GM10266 (cell line): ENCODE measurements at regions not wholly inside any gene's neighbourhood (a gene's known extent, or its start where the extent isn't known, plus 50 kb on each side); places are given as distances from the start of the nearest gene placed in this dataset.

Experiments
- DNase-seq: peaks from one replicate; pipeline ENCODE4 v3.0.0; 2012; ENCODE audit errors: extremely low spot score
- TF ChIP-seq, protein P1 (sequence below): IDR thresholded peaks from 2 replicates; pipeline ENCODE4 v1.5.1; 2012; ENCODE audit warnings: mild to moderate bottlenecking, low read depth; ENCODE audit not compliant: control insufficient read depth, insufficient read depth; ENCODE audit errors: missing control alignments

DNA sequence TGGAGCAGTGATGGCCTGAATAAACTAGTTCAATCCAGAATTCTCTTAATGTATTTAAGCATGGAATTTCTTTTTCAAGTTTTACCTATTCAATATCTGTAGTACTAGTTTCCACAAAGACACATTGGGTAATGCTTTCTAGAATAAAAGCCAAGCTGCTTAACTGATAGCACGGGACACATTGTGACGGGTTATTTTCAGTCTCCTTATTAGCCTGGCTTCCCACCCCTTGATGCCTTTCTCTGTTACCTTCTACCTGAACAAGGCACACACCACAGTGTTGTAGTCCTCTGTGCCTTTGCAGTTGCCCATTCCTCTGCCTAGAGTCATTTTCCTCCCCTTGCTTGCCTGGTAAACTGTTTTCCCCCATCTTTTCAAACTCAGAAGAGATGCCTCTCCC, 139.1 kb downstream of the HDGFL1 start:
- no peak for DNase-seq
- TF ChIP-seq, protein P1, sequence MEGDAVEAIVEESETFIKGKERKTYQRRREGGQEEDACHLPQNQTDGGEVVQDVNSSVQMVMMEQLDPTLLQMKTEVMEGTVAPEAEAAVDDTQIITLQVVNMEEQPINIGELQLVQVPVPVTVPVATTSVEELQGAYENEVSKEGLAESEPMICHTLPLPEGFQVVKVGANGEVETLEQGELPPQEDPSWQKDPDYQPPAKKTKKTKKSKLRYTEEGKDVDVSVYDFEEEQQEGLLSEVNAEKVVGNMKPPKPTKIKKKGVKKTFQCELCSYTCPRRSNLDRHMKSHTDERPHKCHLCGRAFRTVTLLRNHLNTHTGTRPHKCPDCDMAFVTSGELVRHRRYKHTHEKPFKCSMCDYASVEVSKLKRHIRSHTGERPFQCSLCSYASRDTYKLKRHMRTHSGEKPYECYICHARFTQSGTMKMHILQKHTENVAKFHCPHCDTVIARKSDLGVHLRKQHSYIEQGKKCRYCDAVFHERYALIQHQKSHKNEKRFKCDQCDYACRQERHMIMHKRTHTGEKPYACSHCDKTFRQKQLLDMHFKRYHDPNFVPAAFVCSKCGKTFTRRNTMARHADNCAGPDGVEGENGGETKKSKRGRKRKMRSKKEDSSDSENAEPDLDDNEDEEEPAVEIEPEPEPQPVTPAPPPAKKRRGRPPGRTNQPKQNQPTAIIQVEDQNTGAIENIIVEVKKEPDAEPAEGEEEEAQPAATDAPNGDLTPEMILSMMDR: no peak

DNA sequence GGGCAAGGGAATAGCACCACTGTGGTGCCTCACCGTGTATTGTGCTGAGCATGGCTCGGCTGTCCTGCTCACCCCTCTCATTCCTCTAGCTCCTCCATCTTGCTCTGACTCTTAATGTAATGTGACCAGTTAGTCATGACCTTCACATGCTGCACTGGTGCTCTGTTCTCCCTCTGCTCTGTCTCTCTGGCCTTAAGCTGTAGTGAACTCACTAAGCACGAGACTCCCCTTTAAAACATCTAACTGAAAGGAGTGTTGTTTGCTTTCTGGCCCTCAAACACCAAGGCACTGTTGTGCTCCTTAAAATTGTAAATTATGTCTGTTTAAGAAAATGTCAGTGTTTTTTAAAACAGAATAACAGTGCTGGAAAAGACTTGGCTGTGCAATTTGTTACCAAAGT, 140.4 kb downstream of the HDGFL1 start:
- DNase-seq: no peak
- TF ChIP-seq, protein P1: no peak

DNA sequence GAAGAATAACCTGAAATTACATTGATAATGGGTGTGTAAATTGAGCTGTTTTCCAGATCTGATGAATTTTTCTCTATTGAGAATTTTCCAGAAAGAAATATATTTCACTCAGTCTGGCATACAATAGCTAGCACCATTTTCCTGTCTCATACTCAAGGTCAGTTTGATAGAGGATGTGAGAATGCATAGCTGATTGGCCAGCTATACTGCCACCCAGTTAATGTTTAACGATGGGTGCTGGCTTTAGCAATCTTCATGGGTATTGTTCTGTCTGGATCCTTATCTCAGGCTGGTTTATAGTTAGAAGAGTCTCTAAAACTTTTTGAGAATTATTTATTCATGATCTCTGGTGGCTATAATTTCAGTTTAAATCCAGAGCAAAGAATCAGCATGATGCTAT, 147.4 kb downstream of the HDGFL1 start:
- TF ChIP-seq, protein P1: no peak
- no peak for DNase-seq

DNA sequence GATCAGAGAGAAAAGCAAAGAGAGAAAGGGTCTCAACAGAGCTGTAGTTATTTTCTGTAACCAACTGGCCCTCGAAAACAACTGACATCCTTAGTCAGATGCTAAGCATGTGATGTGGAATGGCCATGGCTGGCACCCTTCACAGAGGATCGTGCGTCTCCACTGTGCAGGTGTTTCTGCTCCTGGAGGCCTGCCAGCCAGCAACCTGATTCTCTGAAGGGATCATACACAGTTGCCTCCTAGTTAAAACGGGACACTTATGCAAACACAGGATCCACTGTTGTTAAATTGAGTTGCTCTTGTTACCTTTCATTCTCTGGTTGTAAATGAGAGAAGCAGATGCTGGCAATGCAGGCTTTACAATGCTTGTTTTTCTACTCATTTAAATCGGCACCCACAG, 148.5 kb downstream of the HDGFL1 start:
- TF ChIP-seq, protein P1: no peak
- DNase-seq: no peak

DNA sequence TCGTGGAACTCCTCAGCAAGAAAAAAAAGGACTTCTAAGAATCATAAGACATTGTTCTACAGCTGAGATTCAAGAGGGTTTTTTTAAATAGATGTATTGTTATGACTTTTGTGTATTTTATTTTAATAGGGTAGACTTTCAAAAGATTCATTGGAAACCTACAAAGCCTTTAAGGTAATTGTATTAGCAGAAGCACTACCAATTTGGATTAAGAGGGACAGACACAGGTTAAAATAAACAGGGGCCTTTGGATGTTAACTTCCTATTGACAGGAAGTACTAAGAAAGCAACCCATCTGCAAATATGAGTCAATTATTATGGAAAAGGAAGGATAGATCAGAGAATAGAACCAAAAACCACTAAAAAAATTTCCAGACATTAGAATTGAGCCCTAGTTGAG, 153.5 kb downstream of the HDGFL1 start:
- TF ChIP-seq, protein P1: no peak
- no peak for DNase-seq

DNA sequence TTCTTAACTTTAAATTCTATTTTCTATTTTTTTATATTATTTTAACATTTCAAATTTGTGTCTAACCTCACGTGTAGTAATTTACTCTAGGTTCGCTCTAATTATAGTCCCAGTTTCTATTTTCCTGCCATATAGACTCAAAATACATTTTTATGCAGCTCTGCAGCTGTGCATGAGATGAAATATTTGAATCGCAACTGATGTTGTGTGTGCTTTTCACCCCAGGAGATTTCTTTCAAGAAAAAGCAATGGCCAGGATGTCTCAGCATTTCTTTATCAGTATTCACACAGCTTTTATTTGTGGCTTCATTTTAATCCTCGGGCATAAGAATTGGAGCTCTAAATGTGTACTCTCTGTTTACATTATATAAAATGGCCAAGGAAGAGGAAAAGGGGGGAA, 157.6 kb downstream of the HDGFL1 start:
- no peak for DNase-seq
- TF ChIP-seq, protein P1: no peak

DNA sequence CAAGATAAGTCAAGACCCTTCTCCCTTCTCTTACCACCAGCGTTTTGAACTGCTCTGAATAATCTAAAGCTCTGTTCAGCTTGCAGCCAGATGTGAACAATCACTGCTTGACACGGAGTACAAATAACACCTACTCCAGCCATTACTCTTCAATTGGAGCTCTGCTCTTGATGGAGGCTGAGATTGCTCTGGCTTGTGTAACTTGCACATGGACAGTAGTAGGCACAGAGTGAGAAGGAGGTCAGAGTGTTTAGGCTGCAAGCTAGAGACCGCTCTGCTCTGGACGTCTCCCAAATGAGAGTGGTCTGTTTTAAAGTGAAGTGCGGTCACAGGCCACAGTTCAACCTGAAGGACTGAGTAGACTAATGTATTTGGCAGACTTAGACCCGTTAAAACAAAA, 158.3 kb downstream of the HDGFL1 start:
- DNase-seq: no peak
- TF ChIP-seq, protein P1: no peak
